Activated naive CD8-positive, alpha-beta T cell treated with anti-CD3 and anti-CD28 coated beads, Interleukin-2, amount 50 U/mL, for 24 hours (primary cell): ENCODE measurements at regions not wholly inside any gene's neighbourhood (a gene's known extent, or its start where the extent isn't known, plus 50 kb on each side); places are given as distances from the start of the nearest gene placed in this dataset.
"Not testable (repeated sequence)": the region's sequence is repeated elsewhere in the genome, so short reads cannot be mapped to it uniquely, and the experiment has no call there.

Experiments
- ATAC-seq: fragments of 150-1000 bp; cut with Tn5 transposase; one replicate; pipeline ENCODE4 v1.10.0; 2021
- DNase-seq: peaks from one replicate; pipeline ENCODE4 v3.0.0; 2021
- H3K27ac Mint-ChIP-seq: one replicate; pipeline ENCODE4 v1.8.0; 2021; ENCODE audit warnings: mild to moderate bottlenecking, mixed read lengths
- H3K27me3 Mint-ChIP-seq: one replicate; pipeline ENCODE4 v1.8.0; 2021; ENCODE audit warnings: mixed read lengths
- H3K36me3 Mint-ChIP-seq: one replicate; pipeline ENCODE4 v1.8.0; 2021; ENCODE audit warnings: low read depth, mixed read lengths
- H3K4me1 Mint-ChIP-seq: one replicate; pipeline ENCODE4 v1.8.0; 2021; ENCODE audit warnings: mixed read lengths
- H3K4me3 Mint-ChIP-seq: one replicate; pipeline ENCODE4 v1.8.0; 2021; ENCODE audit warnings: mild to moderate bottlenecking, moderate library complexity, mixed read lengths
- H3K9me3 Mint-ChIP-seq: one replicate; pipeline ENCODE4 v1.8.0; 2021; ENCODE audit warnings: mixed read lengths

DNA sequence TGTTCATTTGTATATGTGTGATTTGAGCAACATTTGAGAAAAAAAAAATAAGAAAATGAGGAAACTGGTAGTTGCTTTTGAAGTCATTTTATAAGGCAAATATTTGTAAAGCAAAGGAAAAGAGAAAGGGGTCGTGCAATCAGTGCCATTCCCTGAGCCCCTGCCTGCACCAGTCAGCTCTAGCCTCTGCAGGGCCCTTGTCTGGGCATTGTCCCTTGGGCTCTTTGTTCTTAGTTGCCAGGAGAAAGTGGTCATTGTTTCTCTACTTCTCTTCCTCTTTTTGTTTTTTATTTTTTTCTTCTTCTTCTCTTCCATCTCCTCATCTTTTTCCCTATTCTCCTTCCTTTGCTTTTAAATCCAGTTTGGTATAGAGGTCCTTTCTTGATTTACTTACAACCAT lies 175.3 kb upstream of the CREB1 start:
- DNase-seq (no peak), ATAC-seq (no peak)
- Mint-ChIP-seq H3K36me3 (no peaks in the 10 kb centered on the region), H3K4me1 (peaks cover 7% of the 10 kb centered on the region), H3K9me3 (no peaks in the 10 kb centered on the region), H3K27me3 (no peaks in the 10 kb centered on the region), H3K27ac (no peak overlapping the region), H3K4me3 (no peak overlapping the region)

GRCh38 chr2:207356567-207356966 lies 173.2 kb upstream of the CREB1 start:
- no peak overlapping the region for H3K4me3 Mint-ChIP-seq
- peaks cover 7% of the 10 kb centered on the region for H3K4me1 Mint-ChIP-seq
- no peaks in the 10 kb centered on the region for H3K27me3 Mint-ChIP-seq
- ATAC-seq (no peak), DNase-seq (no peak)
- no peaks in the 10 kb centered on the region for H3K36me3 Mint-ChIP-seq
- H3K27ac Mint-ChIP-seq, result no peak overlapping the region
- H3K9me3 Mint-ChIP-seq, result no peaks in the 10 kb centered on the region

- Mint-ChIP-seq H3K9me3 (no peaks in the 10 kb centered on the region), H3K4me1 (peaks cover 7% of the 10 kb centered on the region), H3K36me3 (no peaks in the 10 kb centered on the region), H3K4me3 (no peak overlapping the region), H3K27ac (no peak overlapping the region), H3K27me3 (no peaks in the 10 kb centered on the region)
- DNase-seq, result no peak
- no peak for ATAC-seq
Measured at GRCh38 chr2:207357216-207357615, 172.5 kb upstream of the CREB1 start.

DNA sequence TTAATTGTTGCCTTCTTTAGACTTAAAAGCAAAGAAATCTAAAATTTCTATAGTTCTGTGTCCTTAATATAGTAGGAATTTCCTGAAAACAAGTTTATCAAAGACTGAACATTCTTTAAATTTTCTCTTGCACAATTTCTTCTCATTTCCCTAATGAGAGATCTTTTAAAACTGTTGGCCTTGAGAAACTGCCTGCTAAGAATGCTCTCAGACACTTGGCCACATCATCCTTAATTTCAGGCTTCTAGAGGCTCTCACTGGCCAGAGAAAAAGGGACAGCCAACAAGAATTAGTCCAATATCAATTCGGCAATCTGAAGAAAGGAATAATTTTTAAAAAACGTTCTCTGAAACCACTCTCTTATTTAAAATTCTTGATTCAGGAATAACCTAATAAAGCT lies 167.0 kb upstream of the CREB1 start:
- ATAC-seq, result no peak
- Mint-ChIP-seq H3K27ac (no peak overlapping the region), H3K36me3 (no peaks in the 10 kb centered on the region), H3K27me3 (no peaks in the 10 kb centered on the region), H3K4me1 (no peaks in the 10 kb centered on the region), H3K9me3 (no peaks in the 10 kb centered on the region), H3K4me3 (no peak overlapping the region)
- no peak for DNase-seq

DNA sequence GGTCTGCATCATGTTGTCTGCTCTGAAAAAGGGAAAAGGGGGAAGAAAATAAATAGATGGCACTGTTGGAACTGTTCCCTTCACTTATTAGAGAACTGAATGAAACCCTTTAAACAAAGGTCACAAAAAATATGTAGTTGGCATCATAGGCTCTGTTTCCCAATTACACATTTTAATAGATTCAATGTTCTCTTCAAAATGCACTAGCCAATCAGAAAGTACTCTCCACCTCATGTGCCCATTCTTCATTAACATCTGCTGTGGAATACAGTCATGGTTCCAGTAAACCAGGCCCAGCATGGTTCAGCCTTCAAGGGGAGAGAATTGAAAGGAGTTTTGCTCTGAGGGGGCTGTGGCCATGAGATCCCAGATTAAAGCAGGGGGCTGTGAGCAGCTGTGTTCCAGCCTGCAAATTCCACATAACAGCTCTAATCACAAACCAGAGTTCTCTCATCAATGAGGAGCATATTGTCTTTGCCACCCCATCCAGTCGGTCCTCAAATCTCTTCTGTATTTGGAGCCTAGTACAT lies 165.9 kb upstream of the CREB1 start:
- Mint-ChIP-seq H3K9me3 (no peaks in the 10 kb centered on the region), H3K4me1 (no peaks in the 10 kb centered on the region), H3K27me3 (no peaks in the 10 kb centered on the region), H3K4me3 (no peak overlapping the region), H3K27ac (no peak overlapping the region), H3K36me3 (no peaks in the 10 kb centered on the region)
- DNase-seq, result no peak
- ATAC-seq, result no peak

DNA sequence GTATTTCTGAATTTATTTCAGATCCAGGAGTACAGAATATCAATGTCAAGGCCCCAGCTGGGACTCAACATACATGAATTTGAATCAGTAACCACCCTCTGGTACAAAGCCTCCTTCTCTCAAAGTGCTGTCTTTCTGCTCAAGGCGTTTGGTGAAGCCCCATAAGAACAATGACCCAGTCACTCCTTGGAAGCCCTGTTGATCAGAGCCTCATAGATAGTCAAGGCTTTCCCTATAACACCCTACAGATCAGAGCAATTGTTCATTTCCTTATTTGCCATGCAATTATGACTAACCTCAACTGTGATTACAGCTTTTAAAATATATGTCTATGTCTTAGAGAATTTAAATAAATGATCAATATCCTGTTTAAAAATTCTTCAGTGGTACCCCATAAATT lies 159.1 kb upstream of the CREB1 start:
- no peaks in the 10 kb centered on the region for H3K36me3 Mint-ChIP-seq

GRCh38 chr2:207371877-207372276 lies 157.9 kb upstream of the CREB1 start:
- no peak for ATAC-seq
- Mint-ChIP-seq H3K27me3 (no peaks in the 10 kb centered on the region), H3K9me3 (peaks cover 10% of the 10 kb centered on the region), H3K36me3 (no peaks in the 10 kb centered on the region), H3K27ac (no peak overlapping the region), H3K4me1 (no peaks in the 10 kb centered on the region), H3K4me3 (no peak overlapping the region)
- DNase-seq, result no peak

More for the DNA sequence above, 159.1 kb upstream of the CREB1 start:
- ATAC-seq (no peak), DNase-seq (no peak)
- Mint-ChIP-seq H3K4me1 (no peaks in the 10 kb centered on the region), H3K9me3 (peaks cover 10% of the 10 kb centered on the region), H3K4me3 (no peak overlapping the region), H3K27me3 (no peaks in the 10 kb centered on the region), H3K27ac (no peak overlapping the region)

GRCh38 chr2:207372483-207372882 lies 157.3 kb upstream of the CREB1 start:
- DNase-seq (no peak), ATAC-seq (no peak)
- no peak overlapping the region for H3K4me3 Mint-ChIP-seq
- H3K27me3 Mint-ChIP-seq, result no peaks in the 10 kb centered on the region
- no peak overlapping the region for H3K27ac Mint-ChIP-seq
- no peaks in the 10 kb centered on the region for H3K36me3 Mint-ChIP-seq
- no peaks in the 10 kb centered on the region for H3K4me1 Mint-ChIP-seq
- peaks cover 16% of the 10 kb centered on the region for H3K9me3 Mint-ChIP-seq

GRCh38 chr2:207375207-207375875 lies 154.4 kb upstream of the CREB1 start:
- ATAC-seq (no peak), DNase-seq (no peak)
- peaks cover 10% of the 10 kb centered on the region for H3K36me3 Mint-ChIP-seq
- no peaks in the 10 kb centered on the region for H3K4me1 Mint-ChIP-seq
- no peaks in the 10 kb centered on the region for H3K27me3 Mint-ChIP-seq
- H3K27ac Mint-ChIP-seq, result no peak overlapping the region
- no peak overlapping the region for H3K4me3 Mint-ChIP-seq
- H3K9me3 Mint-ChIP-seq, result peaks cover 41% of the 10 kb centered on the region

DNA sequence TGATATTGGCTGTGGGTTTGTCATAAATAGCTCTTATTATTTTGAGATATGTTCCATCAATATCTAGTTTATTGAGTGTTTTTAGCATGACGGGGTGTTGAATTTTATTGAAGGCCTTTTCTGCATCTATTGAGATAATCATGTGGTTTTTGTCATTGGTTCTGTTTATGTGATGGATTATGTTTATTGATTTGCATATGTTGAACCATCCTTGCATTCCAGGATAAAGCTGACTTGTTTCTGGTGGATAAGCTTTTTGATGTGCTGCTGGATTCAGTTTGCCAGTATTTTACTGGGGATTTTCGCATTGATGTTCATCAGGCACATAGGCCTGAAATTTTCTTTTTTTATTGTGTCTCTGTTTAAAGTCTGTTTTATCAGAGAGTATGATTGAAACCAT lies 151.1 kb upstream of the CREB1 start:
- Mint-ChIP-seq H3K36me3 (peaks cover 13% of the 10 kb centered on the region), H3K9me3 (peaks cover 37% of the 10 kb centered on the region)
- not testable (repeated sequence) for DNase-seq, H3K4me3 Mint-ChIP-seq, H3K4me1 Mint-ChIP-seq, ATAC-seq, H3K27ac Mint-ChIP-seq, H3K27me3 Mint-ChIP-seq

GRCh38 chr2:207385076-207385475 lies 144.7 kb upstream of the CREB1 start:
- H3K27me3 Mint-ChIP-seq, result no peaks in the 10 kb centered on the region
- H3K4me3 Mint-ChIP-seq, result no peak overlapping the region
- DNase-seq (no peak), ATAC-seq (no peak)
- no peak overlapping the region for H3K27ac Mint-ChIP-seq
- peaks cover 3% of the 10 kb centered on the region for H3K4me1 Mint-ChIP-seq
- H3K36me3 Mint-ChIP-seq, result peaks cover 4% of the 10 kb centered on the region
- H3K9me3 Mint-ChIP-seq, result peaks cover 16% of the 10 kb centered on the region

DNA sequence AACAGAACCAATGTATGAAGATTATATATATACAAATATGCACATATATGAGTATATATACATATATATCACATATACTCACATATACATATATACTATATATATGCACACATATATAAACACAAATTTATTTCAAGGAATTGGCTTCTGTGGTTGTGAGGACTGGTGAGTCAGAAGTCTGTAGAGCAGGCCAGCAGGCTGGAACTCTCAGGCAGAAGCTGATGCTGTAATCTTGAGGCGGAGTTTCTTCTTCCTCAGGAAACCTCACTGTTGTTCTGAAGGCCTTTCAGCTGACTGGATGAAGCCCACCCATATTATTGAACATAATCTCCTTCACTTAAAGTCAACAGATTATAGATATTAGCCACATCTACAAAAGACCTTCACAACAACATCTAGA lies 143.9 kb upstream of the CREB1 start:
- H3K4me1 Mint-ChIP-seq, result peaks cover 3% of the 10 kb centered on the region
- H3K27me3 Mint-ChIP-seq, result no peaks in the 10 kb centered on the region
- DNase-seq (no peak), ATAC-seq (no peak)
- H3K36me3 Mint-ChIP-seq, result peaks cover 4% of the 10 kb centered on the region
- peaks cover 13% of the 10 kb centered on the region for H3K9me3 Mint-ChIP-seq
- H3K27ac Mint-ChIP-seq, result no peak overlapping the region
- no peak overlapping the region for H3K4me3 Mint-ChIP-seq

- H3K4me3 Mint-ChIP-seq, result no peak overlapping the region
- H3K4me1 Mint-ChIP-seq, result peaks cover 3% of the 10 kb centered on the region
- H3K36me3 Mint-ChIP-seq, result peaks cover 1% of the 10 kb centered on the region
- H3K9me3 Mint-ChIP-seq, result peaks cover 13% of the 10 kb centered on the region
- H3K27me3 Mint-ChIP-seq, result no peaks in the 10 kb centered on the region
- ATAC-seq (no peak), DNase-seq (no peak)
- no peak overlapping the region for H3K27ac Mint-ChIP-seq
Measured at GRCh38 chr2:207387001-207387571, 142.7 kb upstream of the CREB1 start.

DNA sequence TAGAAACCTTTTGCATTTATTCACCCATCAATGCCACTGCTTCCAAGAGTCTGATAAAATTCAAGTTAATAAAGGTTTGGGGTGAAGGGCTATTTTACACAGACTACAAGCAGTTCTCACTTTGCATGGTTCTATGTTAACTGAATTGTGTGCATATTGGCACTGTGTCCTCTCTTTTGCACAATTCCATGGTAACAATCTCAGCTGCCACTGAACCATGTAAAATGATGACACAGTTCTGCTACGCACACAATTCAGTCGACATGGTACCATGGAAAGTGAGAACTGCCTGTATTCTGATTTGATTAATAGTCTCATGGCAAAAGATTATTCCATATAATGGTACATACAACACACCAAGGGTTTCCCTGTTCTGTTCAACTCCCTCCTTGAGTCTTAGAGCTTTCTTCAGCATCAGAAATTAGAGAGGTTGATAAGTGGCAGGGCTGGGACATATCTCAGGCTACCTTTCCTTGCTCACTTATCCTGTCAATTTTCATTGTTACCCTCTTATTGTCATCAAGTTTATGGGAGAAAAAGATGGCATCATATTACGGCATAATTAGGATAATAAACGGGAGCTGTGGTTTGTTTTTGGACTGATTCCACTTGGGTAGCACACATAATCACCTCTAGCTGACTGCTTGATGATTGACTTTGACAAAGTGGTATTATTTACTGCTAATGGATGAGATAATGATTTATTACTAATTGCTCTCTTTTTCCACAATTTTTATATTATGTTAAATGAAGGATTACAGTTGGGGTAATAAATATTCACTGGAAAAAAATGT lies 139.3 kb upstream of the CREB1 start:
- Mint-ChIP-seq H3K4me1 (peaks cover 7% of the 10 kb centered on the region), H3K36me3 (no peaks in the 10 kb centered on the region), H3K4me3 (no peak overlapping the region), H3K9me3 (peaks cover 4% of the 10 kb centered on the region), H3K27me3 (peaks cover 2% of the 10 kb centered on the region), H3K27ac (no peak overlapping the region)
- DNase-seq, result no peak
- ATAC-seq, result no peak

DNA sequence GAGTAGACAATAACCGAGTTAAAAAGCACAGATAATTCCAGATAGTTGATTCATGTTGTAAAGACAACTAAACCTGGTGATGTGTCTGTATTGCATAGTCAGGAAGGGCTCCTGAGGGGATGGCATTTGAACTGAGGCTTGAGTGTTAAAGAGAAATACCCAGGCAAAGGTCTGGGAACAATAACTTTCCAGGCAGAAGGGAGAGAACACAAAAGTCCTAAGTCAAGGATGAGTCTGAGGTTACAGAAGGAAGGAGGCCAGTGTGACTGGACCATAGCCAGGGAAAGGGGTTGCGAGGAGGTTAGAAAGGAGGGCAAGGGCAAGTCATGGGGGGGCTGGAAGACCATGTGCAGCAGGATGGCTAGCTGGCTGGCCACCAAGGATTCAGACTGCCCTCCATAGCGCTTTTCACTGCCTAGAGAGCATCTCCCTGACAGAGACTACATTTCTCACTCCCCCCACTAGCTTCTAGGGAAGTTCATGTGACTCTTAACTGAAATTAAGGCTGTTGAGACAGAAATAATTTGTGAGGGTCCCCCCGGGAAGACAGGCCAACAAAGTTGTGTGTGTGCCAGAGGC lies 135.5 kb upstream of the CREB1 start:
- peaks cover 7% of the 10 kb centered on the region for H3K9me3 Mint-ChIP-seq
- H3K27ac Mint-ChIP-seq, result no peak overlapping the region
- no peak for ATAC-seq
- H3K36me3 Mint-ChIP-seq, result no peaks in the 10 kb centered on the region
- peaks cover 7% of the 10 kb centered on the region for H3K4me1 Mint-ChIP-seq
- no peak for DNase-seq
- no peak overlapping the region for H3K4me3 Mint-ChIP-seq
- peaks cover 2% of the 10 kb centered on the region for H3K27me3 Mint-ChIP-seq
